HG02852 (cell line): ENCODE measurements at regions not wholly inside any gene's neighbourhood (a gene's known extent, or its start where the extent isn't known, plus 50 kb on each side); places are given as distances from the start of the nearest gene placed in this dataset.
"Not testable (repeated sequence)": the region's sequence is repeated elsewhere in the genome, so short reads cannot be mapped to it uniquely, and the experiment has no call there.

Source experiments
- ATAC-seq: cut with Tn5 transposase; IDR thresholded peaks from one replicate; pipeline ENCODE4 v1.9.1; 2021; ENCODE audit warnings: mild to moderate bottlenecking, moderate library complexity; ENCODE audit not compliant: unreplicated experiment

DNA sequence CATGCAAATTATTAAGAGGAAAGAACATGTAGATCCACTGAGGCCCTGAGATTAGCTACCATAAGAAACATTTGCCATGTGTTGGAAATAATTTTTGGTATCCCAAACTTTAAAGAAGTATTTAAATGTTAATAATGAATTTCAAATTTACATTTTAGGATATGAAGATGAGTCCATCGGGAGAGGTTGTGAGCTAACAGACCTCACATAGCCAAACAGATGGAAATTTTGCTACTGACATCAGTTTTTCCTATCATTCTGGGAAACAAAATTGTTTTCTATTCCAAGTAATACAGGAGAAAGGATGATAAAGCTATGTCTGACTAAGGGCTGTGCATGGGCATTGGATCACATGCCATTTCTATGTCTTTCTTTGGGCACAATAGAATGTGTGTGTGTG lies 809.6 kb downstream of the TENT5A start:
- no peak for ATAC-seq

DNA sequence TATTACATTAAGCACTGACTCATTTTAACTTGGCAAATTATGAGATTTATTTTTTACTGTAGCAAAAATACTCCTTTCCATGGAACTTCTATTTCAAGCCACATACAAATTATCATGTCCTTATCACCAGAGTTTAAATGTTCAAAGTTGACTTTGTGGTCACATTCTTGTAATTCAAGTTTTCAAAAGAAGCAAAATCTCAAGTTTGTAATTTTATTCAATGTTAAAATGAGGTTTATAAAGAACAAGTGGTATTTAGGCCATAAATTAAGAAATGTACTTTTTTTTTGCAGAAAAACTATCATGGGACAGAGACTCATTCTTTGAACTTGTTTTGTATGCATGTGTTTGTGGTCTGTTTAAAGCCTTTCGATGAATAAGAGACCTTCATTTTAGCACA lies 811.5 kb downstream of the TENT5A start:
- ATAC-seq: no peak

DNA sequence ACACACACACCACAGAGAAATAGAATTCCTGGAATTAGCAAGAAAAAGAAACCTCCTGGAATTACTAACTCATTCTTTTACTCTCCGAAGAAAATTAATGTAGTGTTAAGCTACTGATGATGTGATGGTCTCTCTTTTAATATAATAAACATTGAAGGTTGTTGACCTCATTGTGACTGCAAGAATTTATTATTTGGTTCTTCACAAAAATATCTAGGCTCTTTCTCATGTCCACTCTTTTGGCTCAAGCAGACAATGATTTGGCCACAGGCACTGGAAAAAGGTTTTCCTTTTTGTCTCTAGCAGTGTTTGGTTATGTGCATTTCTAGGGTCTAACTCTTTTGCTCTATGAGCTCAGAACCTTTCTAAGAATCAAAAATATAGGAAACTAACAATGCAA lies 811.9 kb downstream of the TENT5A start:
- ATAC-seq: no peak

DNA sequence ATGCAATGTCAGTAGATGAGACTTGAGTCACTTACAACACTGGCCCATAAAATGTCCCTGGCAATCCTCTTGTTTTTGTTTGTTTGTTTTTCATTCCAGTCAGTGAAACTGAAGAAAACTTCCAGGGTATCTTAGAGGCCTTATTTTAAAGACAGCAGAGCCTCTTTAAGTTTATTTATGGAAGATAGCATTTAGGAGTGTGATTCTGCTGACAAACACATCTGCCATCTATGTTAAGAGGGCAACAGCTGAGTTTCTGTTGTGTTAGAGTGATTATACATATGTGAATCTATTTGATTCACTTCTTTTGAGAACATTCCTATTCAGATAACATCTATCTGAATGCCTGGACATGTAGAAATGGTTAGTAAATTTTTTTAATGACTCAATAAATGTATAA lies 812.6 kb downstream of the TENT5A start:
- ATAC-seq: no peak

DNA sequence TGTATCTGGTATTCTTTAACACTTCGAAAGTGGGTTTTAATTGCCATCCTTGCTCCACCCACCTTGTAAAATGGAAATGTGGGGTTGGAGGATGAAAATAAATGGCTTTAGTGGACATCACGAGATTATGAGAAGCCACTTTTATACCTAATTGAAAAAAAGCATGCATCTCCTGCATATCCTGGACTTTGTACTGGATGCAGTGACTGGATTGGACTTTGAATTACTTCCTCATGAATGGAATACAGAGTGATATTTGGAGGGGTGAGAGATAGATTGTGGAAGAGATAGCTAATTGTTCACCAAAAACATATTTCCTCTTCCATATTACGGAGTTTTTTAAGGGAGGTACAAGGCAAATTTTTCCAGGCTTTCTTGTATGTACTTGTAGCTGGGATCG lies 813.0 kb downstream of the TENT5A start:
- no peak for ATAC-seq

DNA sequence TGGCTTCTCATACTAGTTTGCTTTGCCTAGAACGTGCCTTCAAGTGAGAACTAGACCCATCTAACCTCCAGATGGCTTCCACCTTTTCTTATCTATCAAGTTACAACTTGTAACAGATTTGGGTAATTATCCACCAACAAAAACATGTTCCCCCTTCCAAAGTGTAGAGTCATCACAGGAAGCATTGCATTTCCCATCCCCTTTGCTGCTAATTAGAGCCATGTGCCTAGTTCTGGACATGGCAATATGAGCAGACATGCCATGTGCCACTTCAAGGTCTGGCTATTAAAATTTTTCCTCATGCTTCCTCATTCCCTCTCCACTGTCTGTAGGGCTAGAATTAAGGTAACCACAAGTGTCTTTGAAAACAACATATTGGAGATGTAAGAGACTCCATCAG lies 814.4 kb downstream of the TENT5A start:
- no peak for ATAC-seq

DNA sequence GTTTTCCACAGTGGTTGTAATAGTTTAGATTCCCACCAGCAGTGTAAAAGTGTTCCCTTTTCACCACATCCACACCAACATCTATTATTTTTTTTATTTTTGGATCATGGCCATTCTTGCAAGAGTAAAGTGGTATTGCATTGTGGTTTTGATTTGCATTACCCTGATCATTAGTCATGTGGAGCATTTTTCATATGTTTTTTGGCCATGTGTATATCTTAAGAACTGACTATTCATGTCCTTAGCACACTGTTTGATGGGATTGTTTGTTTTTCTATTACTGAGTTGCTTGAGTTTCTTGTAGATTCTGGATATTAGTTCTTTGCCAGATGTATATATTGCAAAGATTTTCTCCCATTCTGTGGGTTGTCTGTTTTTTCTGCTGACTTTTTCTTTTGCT lies 820.1 kb downstream of the TENT5A start:
- no peak for ATAC-seq

DNA sequence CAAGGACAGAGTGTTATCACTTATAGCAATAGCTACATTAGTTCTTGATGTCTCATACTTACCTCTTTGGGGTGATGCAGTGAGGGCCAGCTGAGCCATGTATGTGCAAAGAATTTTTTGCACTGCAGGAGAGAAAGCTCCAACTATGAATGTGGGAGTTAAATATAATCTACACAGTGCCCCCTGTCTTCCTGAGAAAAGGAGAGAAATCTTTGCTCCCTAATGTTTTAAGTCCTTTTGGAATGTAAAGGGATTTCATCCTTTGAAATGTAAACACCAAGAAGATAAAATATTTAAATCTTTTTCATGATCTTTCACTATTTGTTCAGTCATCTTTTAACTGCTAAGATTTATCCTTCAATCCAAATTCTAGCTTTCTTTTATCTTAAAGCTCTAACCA lies 822.1 kb downstream of the TENT5A start:
- ATAC-seq: no peak

DNA sequence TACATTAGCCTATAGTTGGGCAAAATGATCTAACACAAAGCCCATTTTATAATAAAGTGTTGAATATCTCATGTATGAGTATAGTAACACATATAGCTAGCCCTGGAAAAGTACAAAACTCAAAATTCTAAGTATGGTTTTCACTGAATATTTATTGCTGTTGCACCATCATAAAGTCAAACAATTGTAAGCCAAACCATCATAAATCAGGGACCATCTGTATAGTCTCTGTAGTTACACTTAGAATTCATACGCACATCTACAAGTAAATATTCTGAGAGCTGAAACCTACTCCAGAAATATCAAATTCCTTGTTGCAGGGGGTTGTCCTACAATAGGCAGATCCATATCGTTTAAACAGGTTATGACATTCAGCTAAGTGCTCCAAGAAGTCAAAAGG lies 817.3 kb downstream of the BCKDHB start:
- no peak for ATAC-seq

DNA sequence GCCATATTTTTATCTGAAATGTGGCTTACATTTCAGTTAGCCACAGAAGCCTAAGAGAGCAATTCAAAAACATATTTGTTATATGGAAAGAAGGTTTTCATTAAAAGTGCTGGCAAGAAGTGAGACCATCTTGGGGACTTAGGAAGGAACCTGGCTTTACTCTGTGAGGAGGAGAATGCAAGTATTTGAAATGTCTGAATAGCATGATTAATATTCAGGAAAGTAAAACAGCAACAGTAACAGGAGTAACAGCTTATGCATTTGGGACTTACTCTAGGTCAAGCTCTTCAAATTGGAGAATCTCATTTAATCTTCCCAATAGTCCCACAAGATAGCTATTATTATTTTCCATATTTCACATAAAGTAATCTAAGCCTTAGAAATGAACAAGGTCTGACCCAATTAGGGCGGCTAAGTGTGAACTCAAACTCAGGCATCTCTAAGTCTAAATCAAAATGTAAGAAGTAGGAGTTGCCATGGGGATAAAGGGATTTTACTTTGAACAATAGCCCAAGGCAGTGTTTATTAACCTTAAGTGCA lies 816.5 kb downstream of the BCKDHB start:
- no peak for ATAC-seq

DNA sequence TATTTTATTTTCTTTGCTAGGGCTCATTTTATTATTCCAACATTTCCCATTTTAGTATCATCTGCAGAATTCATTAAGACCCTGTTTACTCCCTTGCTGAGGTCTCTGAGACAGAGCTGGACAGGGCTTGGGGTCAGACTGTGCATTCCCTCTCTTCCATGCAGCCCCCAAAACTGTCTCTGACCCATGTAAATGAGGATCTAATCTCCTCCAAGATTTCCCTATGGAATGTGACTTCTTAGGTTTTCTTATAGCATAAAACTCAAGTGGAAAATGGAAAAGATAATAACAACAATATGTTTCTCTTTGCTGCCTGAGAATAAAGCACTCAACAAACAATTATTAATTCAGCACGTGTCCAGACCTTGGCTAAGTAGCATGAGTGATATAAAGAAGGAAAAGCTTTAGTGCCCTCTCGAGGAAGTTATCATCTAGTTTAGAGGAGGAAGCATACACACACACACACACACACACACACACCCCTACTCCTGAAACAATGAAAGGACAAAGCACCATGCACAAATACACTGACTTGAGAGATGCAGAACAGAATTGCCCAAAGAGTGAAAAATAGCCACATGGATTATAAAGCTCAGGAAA lies 815.5 kb downstream of the BCKDHB start:
- ATAC-seq: no peak

DNA sequence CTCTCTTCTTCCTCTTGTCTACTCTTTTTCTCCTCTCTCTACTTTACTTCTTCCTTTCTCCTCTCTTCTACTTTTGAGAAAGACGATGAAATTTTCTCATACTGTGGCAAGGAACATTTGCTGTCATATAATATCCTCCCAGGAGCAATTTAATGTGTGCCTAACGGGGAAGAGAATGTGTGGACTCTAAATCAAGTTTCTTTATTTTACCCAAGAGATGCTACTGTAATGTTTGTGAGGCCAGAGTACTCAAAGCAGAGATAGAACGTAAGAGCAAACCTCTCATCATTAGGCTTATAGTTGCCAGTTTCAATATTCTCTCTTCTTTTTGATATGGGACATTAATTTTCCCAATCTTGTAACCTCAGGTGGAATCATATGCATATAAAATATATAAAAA lies 801.4 kb downstream of the BCKDHB start:
- ATAC-seq: no peak

DNA sequence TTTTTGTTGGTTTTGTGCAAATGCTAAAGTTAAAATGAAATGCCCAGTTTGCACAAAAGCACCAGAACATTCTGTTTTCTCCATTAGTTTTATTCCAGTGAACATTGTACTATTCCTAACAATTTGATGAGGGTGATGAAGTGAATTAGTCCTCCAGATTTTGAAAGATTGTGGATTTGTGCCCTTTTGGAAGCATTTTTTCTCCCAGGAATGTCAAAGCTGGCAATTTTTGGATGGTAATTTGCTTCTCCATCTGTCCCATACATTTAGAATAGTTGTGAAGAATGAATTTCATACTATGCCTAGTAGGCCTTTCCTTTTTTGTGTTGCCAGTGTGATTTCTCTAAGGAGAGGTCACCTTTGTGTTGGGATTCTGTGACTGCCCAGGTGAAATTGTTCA lies 797.2 kb downstream of the BCKDHB start:
- no peak for ATAC-seq

DNA sequence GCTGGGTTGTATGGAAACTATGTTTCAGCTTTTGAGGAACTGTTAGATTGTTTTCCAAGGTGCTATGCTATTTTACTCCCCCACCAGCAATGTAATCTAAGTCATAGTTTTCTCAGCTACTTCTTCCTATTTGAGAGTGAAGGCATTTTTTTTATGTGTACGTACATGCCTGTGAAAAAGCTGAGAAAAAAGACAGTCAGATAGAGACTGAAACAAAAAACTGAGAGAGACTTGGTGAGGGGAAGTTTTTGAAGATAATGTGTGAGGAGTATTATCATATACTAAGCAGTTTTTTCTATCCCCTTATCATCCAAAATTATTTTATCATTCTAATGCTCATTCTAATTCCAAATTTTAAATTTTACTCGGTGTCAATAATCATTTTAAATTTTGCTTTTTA lies 780.0 kb downstream of the BCKDHB start:
- no peak for ATAC-seq

DNA sequence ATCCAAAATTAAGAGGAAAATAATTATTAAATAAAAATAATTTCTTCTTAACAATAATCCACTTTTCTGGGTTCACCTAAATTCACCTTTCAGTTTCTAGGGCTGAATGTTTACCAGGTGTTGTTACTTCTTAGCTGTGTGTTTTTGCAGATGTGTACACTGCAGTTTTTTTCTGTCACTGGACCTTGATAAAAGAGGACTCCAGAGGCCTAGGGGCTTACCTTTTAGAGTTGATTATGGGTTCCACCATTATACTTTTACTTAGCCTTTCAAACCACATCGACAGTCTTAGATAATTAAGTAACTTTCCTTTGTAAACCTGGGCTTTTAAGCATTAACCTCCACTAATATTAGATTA lies 766.5 kb downstream of the BCKDHB start:
- ATAC-seq: no peak

DNA sequence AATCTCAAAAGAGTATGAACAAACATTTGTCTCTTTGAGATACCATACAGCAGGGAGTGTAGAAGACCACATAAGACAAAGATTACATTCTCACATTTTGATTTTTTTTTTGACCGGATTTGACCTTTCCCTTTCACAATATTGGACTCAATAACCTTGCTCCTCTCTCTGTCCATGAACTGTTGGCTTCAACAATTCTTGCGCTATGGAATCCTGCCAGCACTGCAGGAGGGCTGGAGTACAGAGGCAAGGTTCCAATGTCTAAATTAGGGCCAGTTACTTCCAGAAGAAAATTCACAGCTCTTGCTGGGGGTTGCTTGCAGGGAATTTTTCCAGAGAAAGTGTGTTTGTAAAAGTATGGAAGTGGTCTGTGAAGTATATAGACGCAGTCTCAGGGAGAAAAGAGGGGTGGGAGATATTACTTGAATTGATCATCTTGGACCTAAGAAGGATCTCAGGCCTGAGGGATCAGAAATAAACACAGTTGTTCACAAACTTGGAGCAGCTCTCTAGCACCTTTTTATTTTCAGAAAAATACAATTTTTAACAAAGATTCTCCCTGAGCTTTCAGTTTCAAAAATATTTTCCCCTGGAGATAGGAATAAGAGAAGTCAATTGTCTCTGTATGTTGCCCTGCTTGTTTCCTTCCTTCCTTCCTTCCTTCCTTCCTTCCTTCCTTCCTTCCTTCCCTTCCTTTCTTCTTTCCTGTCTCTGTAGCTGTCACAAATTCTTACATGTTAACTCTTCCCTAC lies 765.9 kb downstream of the BCKDHB start:
- no peak for ATAC-seq

DNA sequence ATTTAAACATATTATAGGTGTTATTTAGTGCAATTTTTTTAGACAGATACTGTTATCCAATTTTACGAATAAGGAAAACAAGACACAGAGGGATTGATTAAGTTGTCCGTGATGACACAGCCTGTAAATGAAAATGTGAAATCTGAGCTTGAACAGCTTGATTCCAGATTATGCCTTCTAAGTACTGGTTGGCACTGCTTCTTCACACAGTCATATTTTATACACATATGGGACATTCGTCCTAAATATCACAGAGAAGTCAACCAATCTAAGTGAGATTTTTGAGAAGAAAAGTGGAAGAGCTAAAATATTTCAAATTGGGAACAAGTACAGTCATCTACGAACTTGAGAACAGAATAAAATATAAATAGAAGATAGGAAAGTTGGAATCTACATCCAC lies 756.3 kb downstream of the BCKDHB start:
- ATAC-seq: no peak

DNA sequence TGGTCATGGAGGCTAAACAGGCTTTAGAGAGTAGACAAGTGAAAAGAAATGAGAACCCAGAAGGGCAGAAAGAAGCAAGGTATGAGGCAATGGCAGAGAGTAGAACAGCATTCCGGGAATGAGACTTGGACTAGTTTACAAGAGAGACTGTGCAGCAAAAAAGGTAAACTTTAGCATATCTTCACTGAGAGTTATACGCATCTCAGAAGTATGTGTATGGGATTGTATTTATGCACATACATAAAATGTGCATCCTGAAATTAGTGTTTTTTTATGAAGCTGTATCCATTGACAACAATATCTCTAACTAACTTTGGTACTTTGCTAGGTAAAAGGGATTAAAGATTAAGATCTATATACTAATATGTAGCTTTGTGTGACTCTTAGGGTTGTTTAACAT lies 753.6 kb downstream of the BCKDHB start:
- ATAC-seq: no peak

DNA sequence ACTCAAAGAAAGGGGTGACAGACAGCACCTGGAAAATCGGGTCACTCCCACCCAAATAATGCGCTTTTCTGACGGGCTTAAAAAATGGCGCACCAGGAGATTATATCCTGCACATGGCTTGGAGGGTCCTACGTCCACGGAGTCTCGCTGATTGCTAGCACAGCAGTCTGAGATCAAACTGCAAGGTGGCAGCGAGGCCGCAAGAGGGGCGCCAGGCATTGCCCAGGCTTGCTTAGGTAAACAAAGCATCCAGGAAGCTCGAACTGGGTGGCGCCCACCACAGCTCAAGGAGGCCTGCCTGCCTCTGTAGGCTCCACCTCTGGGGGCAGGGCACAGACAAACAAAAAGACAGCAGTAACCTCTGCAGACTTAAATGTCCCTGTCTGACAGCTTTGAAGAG lies 741.5 kb downstream of the BCKDHB start:
- ATAC-seq: not testable (repeated sequence)

DNA sequence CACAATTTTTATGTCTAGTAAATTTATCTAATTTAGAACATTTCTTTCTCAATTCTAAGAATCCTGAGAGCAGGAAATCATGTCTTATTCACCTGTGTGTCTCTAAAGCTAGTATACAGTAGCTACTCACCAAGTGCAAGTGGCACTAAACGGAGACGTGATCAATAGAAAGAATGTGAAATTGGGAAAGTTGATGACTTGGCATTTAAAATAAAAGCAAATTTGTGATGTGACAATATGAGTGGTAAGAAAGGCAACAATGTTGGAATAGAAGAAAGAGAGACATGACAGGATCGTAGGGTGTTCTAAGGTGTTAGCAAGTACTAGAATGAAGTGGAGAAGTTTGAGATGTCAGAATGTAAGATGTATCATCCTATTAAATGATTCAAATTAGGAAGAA lies 725.9 kb downstream of the BCKDHB start:
- no peak for ATAC-seq

DNA sequence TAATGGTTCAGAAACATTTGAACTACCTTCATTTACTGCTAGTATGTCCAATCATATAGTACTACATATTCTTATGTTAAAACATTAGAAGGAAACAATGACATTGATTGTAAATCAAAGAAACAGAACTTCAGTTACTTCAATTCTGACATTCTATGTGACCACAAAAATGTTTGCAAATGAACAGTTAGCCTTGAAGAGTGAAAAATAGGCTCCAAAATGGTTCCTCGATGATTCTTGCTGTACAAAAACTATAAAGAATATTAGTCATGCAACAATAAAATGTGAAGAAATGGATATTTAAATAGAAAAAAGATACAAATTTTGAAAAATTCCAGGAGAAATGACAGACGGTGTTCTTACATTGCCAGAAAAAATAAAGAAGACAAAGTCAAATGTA lies 686.9 kb downstream of the BCKDHB start:
- no peak for ATAC-seq

DNA sequence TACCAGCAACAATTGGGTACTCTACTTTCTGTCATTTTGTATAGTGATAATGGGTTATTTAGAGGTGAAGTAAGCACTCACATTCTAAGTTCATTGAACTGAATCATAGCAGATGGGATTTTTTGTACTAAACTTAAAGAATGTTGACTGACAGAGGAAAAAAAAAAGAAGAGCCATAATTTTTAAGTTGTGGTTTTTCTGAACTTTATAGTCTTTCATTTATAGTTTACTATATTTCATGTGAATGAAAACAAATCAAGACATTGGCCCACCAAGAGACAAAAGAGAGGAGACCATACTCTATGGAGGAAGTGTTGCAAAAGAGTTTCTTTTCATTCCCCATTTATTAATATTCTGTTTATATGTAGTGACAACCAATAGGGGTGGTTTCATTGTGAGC lies 685.7 kb downstream of the BCKDHB start:
- ATAC-seq: no peak
